ENCODE measurements at regions not wholly inside any gene's neighbourhood (a gene's known extent, or its start where the extent isn't known, plus 50 kb on each side); places are given as distances from the start of the nearest gene placed in this dataset.

DNA sequence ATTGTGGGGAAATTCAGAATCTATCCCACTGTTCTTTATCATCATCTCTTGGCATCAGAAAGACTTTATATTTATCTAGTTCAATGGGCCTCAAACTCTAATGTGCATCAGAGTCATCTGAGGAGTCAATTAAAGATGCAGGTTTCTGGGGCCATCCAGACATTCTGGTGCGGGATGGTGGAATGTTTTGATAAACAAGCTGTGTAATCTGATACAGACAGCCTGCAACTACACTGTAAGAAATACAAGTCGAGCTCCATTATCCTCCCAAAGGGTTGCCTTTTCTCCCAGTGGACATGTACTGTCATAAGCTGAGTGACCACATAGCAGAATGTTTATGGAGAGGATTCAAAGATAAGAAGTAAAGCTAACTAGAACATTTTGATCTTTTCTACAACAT is 515.3 kb upstream of the DCC start:
- no peak for DNase-seq (ENCODE audit: low read depth in 3 of 3)

DNA sequence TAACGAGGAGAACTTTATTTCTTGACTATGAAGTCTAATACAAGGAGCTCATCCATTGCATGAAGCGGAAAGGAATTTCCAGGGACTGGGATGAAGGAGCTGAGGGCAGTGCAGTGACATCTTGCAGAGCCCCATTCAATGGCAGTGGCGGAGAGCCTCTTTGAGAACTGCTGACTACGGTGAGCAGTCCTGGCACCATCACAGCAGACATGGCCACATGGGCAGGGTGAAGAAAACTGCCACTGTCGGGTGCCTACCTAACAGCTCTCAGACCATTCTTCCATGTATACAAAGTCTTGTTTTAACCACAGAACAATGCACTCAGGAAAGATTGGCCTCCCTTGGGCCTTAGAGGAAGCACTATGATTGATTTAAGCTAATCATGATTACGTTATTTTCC is 506.1 kb upstream of the DCC start:
- DNase-seq (ENCODE audit: low read depth in 3 of 3), result no peak

GRCh38 chr18:51848702-51849101 is 491.3 kb upstream of the DCC start:
- no peak for DNase-seq (ENCODE audit: low read depth in 3 of 3)

GRCh38 chr18:51852681-51853080 is 487.3 kb upstream of the DCC start:
- no peak for DNase-seq (ENCODE audit: low read depth in 3 of 3)

DNA sequence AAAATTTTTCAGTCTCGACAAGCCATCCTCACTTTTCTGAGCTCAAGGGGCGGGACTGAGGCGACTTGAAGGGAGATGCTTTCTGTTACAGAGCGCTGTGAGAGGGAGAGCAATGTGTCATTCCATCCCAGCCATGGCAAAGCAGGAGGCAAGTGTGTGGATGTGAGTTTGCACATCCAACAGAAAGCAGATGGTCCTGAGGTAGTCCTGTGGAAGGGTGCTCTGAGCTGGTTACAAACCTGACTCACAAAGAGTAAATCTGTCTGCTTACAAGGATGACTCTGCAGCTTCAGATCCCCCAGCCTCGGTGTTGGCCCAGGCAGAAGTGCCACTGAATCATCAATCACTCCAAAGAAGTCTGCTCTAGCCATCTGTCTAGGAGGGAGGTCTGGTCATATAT is 482.0 kb upstream of the DCC start:
- DNase-seq (ENCODE audit: low read depth in 3 of 3), result no peak

GRCh38 chr18:51861046-51861445 is 479.0 kb upstream of the DCC start:
- no peak for DNase-seq (ENCODE audit: low read depth in 3 of 3)

DNA sequence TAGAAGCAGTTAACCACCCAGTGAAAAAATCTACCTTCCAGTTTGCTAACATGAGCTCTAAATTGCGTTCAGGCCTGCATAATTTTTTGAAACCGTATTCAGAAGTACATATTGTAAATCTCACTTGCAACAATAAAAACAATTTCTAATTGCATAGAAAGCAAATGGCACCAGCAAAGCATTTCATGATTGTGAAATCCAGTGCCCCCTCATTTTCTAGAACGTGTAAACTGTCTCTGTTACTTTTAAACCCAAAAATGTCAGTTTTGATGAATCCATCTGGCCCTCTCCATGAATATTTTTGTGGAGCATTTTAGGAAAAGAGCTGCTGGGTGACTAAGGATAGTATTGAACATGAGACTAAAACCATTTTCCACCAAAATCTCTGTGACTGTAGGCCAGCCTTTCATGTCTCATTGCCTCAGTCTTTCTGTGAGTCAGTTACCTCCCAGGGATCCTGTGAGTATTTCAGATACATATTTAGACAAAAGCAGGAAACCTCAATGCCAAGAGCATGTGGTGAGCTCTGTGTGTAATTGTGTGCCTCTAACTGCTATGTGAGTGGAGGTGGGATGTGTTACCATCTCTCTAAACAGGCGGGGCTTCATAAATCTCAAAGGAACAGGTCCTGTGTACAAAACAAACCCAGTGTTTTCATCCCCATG is 477.8 kb upstream of the DCC start:
- no peak for DNase-seq (ENCODE audit: low read depth in 3 of 3)

GRCh38 chr18:51864219-51864965 is 475.6 kb upstream of the DCC start:
- no peak for DNase-seq (ENCODE audit: low read depth in 3 of 3)

- DNase-seq (ENCODE audit: low read depth in 3 of 3), result no peak
These were observed 474.5 kb upstream of the DCC start for GRCh38 chr18:51865538-51865937.

DNA sequence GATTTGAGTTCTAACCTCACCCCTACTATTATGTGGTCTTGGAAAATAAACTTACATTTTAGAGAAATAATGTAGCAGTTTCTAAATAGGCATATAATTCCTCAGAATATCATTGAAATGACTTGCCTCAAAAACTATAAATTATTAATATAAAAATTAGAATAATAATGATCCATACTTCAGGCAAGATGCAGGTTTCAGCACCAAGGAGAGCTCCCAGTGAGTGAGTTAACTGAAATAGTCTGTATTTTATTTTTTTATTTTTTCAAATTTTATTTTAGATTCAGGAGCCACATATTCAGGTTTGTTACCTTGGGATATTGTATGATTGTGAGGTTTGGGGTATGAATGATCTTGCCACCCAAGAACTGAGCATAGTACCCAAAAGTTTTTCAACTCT is 472.2 kb upstream of the DCC start:
- no peak for DNase-seq (ENCODE audit: low read depth in 3 of 3)

GRCh38 chr18:51878724-51879123 is 461.3 kb upstream of the DCC start:
- DNase-seq (ENCODE audit: low read depth in 3 of 3), result no peak

GRCh38 chr18:51879329-51879728 is 460.7 kb upstream of the DCC start:
- DNase-seq (ENCODE audit: low read depth in 3 of 3), result no peak

DNA sequence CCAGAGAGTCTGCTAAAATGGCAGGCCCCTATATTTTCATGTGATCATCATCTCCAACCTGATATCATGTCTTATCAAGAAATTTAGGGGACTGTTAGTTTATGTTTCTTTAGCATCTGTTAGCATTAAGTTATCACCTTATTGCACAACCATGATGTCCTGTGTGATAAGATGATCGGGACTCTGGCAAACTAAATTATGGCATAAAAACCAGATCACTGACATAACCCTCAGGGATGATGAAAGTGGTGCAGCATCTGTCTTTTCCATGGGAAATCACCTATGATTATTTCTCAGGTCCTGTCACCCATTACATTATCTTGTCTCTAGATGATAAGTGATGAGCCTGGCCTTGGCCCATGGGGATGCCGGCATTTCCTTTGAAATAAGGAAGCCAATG is 458.6 kb upstream of the DCC start:
- DNase-seq (ENCODE audit: low read depth in 3 of 3), result no peak

- DNase-seq (ENCODE audit: low read depth in 3 of 3), result no peak
These were observed 456.0 kb upstream of the DCC start for GRCh38 chr18:51884039-51884438.

DNA sequence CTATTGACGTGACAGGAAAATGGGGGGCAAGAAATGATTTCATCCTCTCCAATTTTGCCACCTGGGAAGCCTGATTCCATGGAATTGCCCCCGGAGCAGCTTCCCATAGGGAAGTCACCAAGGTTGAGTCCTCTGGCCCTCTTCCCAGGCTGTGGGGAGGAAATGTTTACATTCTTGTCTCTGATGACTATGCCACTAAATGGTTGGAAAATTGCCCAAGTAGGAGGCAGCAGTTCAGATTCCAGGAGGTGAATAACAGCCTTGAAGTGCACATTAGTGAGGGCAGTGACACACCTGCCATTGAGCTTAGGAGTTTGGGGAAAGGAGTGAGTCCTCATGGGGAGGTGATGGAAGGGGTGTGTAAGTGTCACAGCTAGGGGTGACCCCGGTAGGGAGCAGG is 449.2 kb upstream of the DCC start:
- no peak for DNase-seq (ENCODE audit: low read depth in 3 of 3)

GRCh38 chr18:51891876-51892275 is 448.1 kb upstream of the DCC start:
- DNase-seq (ENCODE audit: low read depth in 3 of 3), result no peak

DNA sequence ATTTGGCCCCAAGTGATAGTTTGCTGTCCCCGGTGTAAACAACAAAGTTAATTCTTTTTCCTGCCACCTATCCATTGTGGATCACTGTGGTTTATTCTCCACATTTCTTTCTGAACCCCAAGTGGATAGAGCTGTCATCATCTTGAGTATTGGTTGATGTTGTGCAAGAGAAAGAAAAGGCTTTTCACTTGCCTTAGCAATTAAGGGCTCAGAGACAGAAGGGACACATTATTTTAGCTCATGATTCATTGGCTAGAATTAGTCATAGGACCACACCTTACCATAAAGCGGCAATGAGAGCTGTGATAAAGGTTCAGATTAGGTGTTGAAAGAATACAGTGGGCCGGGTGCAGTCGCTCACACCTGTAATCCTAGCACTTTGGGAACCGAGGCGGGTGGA is 442.1 kb upstream of the DCC start:
- DNase-seq (ENCODE audit: low read depth in 3 of 3), result no peak

GRCh38 chr18:51907687-51908597 is 432.1 kb upstream of the DCC start:
- no peak for DNase-seq (ENCODE audit: low read depth in 3 of 3)

DNA sequence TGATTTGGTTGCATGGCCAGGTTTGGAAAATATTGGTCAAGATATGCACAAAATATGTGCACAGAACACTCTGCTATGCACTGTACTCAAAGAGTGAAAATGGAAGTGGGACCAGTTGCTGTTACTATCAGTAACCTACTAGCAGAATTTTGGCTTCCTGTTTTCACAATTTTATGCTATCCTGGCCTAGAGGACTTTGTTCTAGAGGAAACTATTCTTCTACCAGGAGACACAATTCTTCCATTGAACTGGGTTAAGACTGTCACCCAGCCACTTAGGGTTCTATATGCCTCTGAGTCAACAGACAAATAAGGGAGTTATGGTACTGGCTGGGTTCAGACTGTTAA is 431.4 kb upstream of the DCC start:
- DNase-seq (ENCODE audit: low read depth in 3 of 3), result no peak

GRCh38 chr18:51911584-51911983 is 428.4 kb upstream of the DCC start:
- no peak for DNase-seq (ENCODE audit: low read depth in 3 of 3)

DNA sequence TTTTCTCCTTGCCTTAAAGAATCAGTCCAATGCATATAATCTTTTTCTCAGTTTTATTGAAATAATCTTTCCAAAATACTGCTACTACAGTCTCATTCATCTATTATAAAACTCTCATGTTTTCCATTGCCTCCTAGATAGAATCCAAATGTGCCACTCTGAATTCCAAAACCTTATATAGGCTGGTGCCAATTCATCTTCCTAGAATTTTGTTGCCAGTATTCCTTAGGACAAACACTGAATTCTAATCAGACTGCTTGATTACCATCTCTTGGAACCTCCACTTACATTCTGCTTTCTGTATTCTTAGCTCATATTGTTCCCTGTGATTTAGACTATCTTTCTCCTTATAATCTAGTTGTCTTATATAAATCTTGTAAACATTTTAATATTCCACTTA is 427.6 kb upstream of the DCC start:
- DNase-seq (ENCODE audit: low read depth in 3 of 3), result no peak

DNA sequence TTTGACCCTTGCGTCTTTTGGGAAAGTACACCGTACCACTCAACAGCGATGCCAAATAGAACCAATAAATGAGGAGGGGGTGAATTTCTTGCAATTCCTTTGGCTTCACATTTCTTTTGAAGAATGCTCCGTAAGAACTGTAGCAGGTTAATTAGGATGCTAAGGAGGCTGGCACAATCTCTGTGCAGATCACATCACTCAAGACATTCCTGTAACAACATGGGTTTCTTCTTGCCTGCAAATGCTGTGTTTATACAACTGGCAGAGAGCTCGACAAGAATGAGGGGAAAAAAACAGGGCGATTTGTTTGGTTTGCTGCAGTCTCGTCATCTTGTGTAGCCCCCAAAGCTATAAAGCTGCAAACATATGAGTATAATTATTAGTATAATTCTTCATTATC is 424.8 kb upstream of the DCC start:
- no peak for DNase-seq (ENCODE audit: low read depth in 3 of 3)

DNA sequence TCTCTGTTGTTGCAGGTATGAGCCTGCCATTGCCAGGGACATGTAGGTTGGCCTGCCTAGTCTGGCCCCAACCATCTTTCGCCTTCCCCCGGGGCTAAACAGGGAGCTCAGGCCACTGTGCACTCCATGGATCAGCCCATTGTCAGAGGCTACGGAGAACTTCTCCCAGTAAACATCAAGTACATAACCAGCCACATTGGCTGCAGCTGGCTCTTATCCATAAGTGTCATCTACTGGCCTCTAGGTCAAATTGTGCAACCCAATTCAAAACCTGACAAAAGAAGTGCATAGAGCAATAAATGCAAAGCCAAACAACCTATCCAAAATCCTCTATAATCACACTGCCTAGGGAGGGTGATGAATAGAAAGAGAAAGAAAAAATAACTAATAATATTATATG is 418.1 kb upstream of the DCC start:
- no peak for DNase-seq (ENCODE audit: low read depth in 3 of 3)
